Hepatocyte (in vitro differentiated cells): ENCODE measurements at regions not wholly inside any gene's neighbourhood (a gene's known extent, or its start where the extent isn't known, plus 50 kb on each side); places are given as distances from the start of the nearest gene placed in this dataset.

Experiments used
- DNase-seq: peaks from one replicate; pipeline ENCODE4 v3.0.0-alpha.2; 2016; ENCODE audit warnings: low spot score
- H2AFZ ChIP-seq: fragments of 200-600 bp; sonication (generic); 2 replicates; pipeline ENCODE4 v1.6.0; 2016; ENCODE audit warnings: antibody characterized with exemption, mild to moderate bottlenecking
- H3K27ac ChIP-seq: fragments of 200-600 bp; sonication (generic); 2 replicates; pipeline ENCODE4 v1.5.1; 2016; ENCODE audit warnings: mild to moderate bottlenecking
- H3K27me3 ChIP-seq: fragments of 200-600 bp; sonication (generic); 2 replicates; pipeline ENCODE4 v1.6.1; 2016
- H3K36me3 ChIP-seq: fragments of 200-600 bp; sonication (generic); replicated peaks from 2 replicates; pipeline ENCODE4 v1.5.1; 2016; ENCODE audit warnings: low read depth; ENCODE audit not compliant: insufficient read depth
- H3K4me1 ChIP-seq: fragments of 200-600 bp; sonication (generic); 2 replicates; pipeline ENCODE4 v1.5.1; 2016; ENCODE audit warnings: mild to moderate bottlenecking, moderate library complexity; ENCODE audit not compliant: insufficient read depth
- H3K4me2 ChIP-seq: fragments of 200-600 bp; sonication (generic); 2 replicates; pipeline ENCODE4 v1.6.0; 2016
- H3K4me3 ChIP-seq: fragments of 200-600 bp; sonication (generic); 2 replicates; pipeline ENCODE4 v1.5.1; 2016; ENCODE audit warnings: mild to moderate bottlenecking
- H3K79me2 ChIP-seq: fragments of 200-600 bp; sonication (generic); 2 replicates; pipeline ENCODE4 v1.6.0; 2017; ENCODE audit warnings: mild to moderate bottlenecking
- H3K9me2 ChIP-seq: fragments of 200-600 bp; sonication (generic); replicated peaks from 2 replicates; pipeline ENCODE4 v1.6.0; 2017; ENCODE audit warnings: mild to moderate bottlenecking; ENCODE audit not compliant: insufficient read depth
- H3K9me3 ChIP-seq: fragments of 200-600 bp; sonication (generic); 2 replicates; pipeline ENCODE4 v1.5.1; 2016; ENCODE audit warnings: low read depth, mild to moderate bottlenecking
- H4K20me1 ChIP-seq: fragments of 200-600 bp; sonication (generic); 2 replicates; pipeline ENCODE4 v1.6.0; 2016; ENCODE audit warnings: mild to moderate bottlenecking; ENCODE audit not compliant: insufficient read depth, poor library complexity, severe bottlenecking
- EZH2 ChIP-seq: fragments of 200-600 bp; sonication (generic); IDR thresholded peaks from 2 replicates; pipeline ENCODE4 v1.6.1; 2016; ENCODE audit warnings: antibody characterized with exemption, mild to moderate bottlenecking, borderline replicate concordance
- EZH2phosphoT487 ChIP-seq: fragments of 200-600 bp; sonication (generic); IDR thresholded peaks from one replicate; pipeline ENCODE4 v1.6.1; 2018; ENCODE audit warnings: antibody characterized with exemption, mild to moderate bottlenecking, low read depth, moderate library complexity; ENCODE audit not compliant: unreplicated experiment, severe bottlenecking
- WGBS: methylation state at CpG from one replicate; pipeline ENCODE4 v1.1.6; 2016; ENCODE audit warnings: low lambda C conversion rate; ENCODE audit errors: missing lambda C conversion rate; 5-methylcytosine and 5-hydroxymethylcytosine counted together
- TF ChIP-seq, protein P1 (sequence below): fragments of 200-600 bp; sonication (generic); IDR thresholded peaks from 2 replicates; pipeline ENCODE4 v1.5.1; 2016; ENCODE audit warnings: antibody characterized with exemption, mild to moderate bottlenecking; ENCODE audit not compliant: poor library complexity

DNA sequence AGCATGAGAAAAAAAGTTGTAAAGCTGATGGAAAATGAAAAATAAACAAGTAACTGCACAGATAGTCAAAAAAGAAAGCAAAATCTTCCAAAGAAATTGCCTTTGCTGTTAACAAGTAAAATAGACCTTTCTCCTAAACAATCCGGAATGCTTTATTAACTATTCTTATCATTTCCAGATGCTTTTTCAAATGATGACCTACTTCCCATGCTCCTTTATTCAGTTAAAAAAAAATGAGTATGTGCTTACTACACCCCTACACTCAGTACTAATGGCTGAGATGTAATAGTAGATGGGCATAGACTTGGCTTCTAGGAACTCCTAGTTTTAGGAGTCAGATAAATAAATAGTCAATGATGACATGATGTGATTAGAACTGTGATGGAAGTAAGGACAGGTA, 108.5 kb downstream of the NIBAN1 start:
- H3K79me2 ChIP-seq: no peaks in the 10 kb centered on the region
- TF ChIP-seq EZH2phosphoT487 (no peak), EZH2 (no peak)
- TF ChIP-seq, protein P1, sequence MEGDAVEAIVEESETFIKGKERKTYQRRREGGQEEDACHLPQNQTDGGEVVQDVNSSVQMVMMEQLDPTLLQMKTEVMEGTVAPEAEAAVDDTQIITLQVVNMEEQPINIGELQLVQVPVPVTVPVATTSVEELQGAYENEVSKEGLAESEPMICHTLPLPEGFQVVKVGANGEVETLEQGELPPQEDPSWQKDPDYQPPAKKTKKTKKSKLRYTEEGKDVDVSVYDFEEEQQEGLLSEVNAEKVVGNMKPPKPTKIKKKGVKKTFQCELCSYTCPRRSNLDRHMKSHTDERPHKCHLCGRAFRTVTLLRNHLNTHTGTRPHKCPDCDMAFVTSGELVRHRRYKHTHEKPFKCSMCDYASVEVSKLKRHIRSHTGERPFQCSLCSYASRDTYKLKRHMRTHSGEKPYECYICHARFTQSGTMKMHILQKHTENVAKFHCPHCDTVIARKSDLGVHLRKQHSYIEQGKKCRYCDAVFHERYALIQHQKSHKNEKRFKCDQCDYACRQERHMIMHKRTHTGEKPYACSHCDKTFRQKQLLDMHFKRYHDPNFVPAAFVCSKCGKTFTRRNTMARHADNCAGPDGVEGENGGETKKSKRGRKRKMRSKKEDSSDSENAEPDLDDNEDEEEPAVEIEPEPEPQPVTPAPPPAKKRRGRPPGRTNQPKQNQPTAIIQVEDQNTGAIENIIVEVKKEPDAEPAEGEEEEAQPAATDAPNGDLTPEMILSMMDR: no peak
- no peak for DNase-seq
- no peaks in the 10 kb centered on the region for H3K9me3 ChIP-seq
- no peak overlapping the region for H3K4me3 ChIP-seq
- no peaks in the 10 kb centered on the region for H3K9me2 ChIP-seq
- 61% methylated on average over 1 of the region's 1 CpG for WGBS
- H3K27me3 ChIP-seq: no peaks in the 10 kb centered on the region
- no peaks in the 10 kb centered on the region for H3K36me3 ChIP-seq
- no peak overlapping the region for H3K27ac ChIP-seq
- no peaks in the 10 kb centered on the region for H3K4me1 ChIP-seq
- H2AFZ ChIP-seq: no peak overlapping the region
- H3K4me2 ChIP-seq: no peak overlapping the region
- no peaks in the 10 kb centered on the region for H4K20me1 ChIP-seq

DNA sequence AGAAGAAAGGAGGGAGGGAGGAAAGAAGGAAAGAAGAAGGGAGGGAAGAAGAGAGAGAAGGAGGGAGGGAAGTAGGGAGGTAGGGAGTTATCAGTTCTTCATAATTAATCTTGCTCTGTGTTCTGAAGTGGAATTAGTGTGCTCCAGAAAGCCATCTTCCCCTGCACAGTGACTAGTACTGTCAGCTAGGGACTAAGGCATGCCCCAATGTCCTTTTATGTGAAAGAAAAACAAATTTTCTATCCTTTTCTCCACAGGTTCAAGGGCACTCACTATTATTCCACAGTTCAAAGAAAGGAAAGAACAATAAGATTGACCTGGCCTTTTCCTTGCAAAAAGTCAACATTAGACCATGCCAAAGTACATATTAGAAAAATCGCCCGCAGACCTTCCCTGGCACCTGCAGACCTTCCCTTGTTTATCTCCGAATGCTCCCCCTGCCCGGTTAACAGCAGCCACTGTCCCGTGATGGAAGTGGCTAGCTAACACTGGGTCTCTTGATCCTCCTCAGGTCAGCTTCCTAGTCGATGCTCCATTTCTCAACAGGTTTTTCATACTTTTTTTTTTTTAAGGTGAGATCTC, 107.2 kb upstream of the EDEM3 start:
- Histone ChIP-seq H3K36me3 (no peaks in the 10 kb centered on the region), H4K20me1 (no peaks in the 10 kb centered on the region), H3K9me2 (no peaks in the 10 kb centered on the region), H3K4me2 (no peak overlapping the region), H3K9me3 (no peaks in the 10 kb centered on the region), H3K27ac (no peak overlapping the region), H3K27me3 (no peaks in the 10 kb centered on the region), H2AFZ (no peak overlapping the region), H3K4me3 (no peak overlapping the region), H3K79me2 (no peaks in the 10 kb centered on the region), H3K4me1 (no peaks in the 10 kb centered on the region)
- WGBS: 62% methylated on average over 6 of the region's 6 CpGs
- no peak for TF ChIP-seq EZH2phosphoT487
- DNase-seq: no peak

DNA sequence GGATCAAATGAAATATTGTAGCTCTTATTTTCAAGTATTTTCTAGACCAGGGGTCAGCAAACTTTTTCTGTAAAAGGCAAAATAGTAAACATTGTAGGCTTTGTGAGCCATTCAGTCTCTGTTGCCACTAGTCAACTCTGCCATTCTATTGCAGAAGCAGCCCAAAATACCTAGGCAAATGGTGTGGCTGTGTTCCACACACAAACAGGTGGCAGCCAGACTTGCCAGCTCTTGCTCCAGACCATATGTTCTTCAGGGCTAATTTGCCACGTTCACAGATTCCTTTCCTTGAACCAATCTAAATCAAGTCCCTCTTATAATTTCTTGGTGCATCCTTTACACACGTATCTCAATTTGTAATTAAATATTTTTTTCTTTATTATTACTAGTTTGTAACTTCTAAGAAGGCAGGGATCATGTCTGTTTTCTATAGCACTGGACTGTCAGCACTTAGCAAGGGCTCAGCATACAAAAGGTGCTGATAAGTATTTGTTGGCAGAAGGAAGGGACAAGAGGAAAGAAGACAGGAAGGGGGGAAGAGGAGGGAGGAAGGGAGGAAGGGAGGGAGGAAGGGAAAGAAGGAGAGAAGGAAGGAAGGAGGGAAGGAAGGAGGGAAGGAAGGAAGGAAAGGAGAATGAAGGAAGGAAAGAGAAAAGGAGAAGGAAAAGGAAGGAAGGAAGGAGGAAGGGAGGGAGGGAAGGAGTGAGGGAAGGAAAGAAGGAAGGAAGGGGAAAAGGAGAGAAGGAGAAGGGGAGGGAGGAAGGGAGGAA, 106.5 kb upstream of the EDEM3 start:
- DNase-seq: no peak
- 64% methylated on average over 2 of the region's 2 CpGs for WGBS
- no peaks in the 10 kb centered on the region for H3K79me2 ChIP-seq
- H3K4me3 ChIP-seq: no peak overlapping the region
- H3K4me2 ChIP-seq: no peak overlapping the region
- no peaks in the 10 kb centered on the region for H3K4me1 ChIP-seq
- H3K36me3 ChIP-seq: no peaks in the 10 kb centered on the region
- no peaks in the 10 kb centered on the region for H3K27me3 ChIP-seq
- no peak overlapping the region for H2AFZ ChIP-seq
- no peaks in the 10 kb centered on the region for H3K9me3 ChIP-seq
- H4K20me1 ChIP-seq: no peaks in the 10 kb centered on the region
- no peaks in the 10 kb centered on the region for H3K9me2 ChIP-seq
- TF ChIP-seq, protein P1: no peak
- TF ChIP-seq EZH2: no peak
- no peak for TF ChIP-seq EZH2phosphoT487
- H3K27ac ChIP-seq: no peak overlapping the region

DNA sequence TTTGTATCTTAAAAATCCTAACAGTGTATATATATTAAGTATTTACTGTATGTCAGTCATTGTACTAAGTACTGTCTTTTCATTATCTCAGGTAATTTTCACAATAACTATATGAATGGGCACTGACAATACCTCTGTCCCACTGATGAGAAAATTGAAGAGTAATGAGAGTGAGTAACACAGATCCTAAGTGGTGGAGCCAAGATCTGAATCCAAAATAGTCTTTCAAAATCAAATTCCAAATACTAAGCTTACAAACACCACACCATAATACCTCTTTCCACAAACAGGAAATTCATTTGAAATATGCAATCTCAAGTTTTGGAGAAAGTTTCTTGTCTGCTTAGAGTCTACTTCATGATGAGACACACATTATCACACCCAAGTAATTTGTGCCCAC, 105.9 kb upstream of the EDEM3 start:
- no peak overlapping the region for H2AFZ ChIP-seq
- H3K27ac ChIP-seq: no peak overlapping the region
- no peaks in the 10 kb centered on the region for H3K27me3 ChIP-seq
- H3K9me3 ChIP-seq: no peaks in the 10 kb centered on the region
- no peaks in the 10 kb centered on the region for H3K79me2 ChIP-seq
- H3K4me3 ChIP-seq: no peak overlapping the region
- H3K4me1 ChIP-seq: no peaks in the 10 kb centered on the region
- TF ChIP-seq EZH2phosphoT487 (no peak), EZH2 (no peak)
- TF ChIP-seq, protein P1: no peak
- H3K4me2 ChIP-seq: no peak overlapping the region
- no peak for DNase-seq
- no peaks in the 10 kb centered on the region for H3K9me2 ChIP-seq
- H4K20me1 ChIP-seq: no peaks in the 10 kb centered on the region
- H3K36me3 ChIP-seq: no peaks in the 10 kb centered on the region
